WTC11 (cell line): ENCODE measurements at regions not wholly inside any gene's neighbourhood (a gene's known extent, or its start where the extent isn't known, plus 50 kb on each side); places are given as distances from the start of the nearest gene placed in this dataset.
A peak's percentile ranks its signal among the peaks of the same experiment; 100 is the strongest.

Experiments used
- ATAC-seq: fragments of 200-7000 bp; cut with Tn5 transposase; 2 replicates; pipeline ENCODE4 v1.10.0; 2021; ENCODE audit warnings: mild to moderate bottlenecking, moderate library complexity
- CTCF ChIA-PET: fragments of 300-600 bp; sonication (Branson Sonifier 250); formaldehyde crosslinking; loops from one replicate; lab custom pipeline; 2021; ENCODE audit warnings: antibody characterized with exemption; lab: Charles Lee
- POLR2A ChIA-PET: fragments of 350-600 bp; sonication (Branson Sonifier 250); formaldehyde crosslinking; loops from one replicate; lab custom pipeline; 2021; ENCODE audit warnings: antibody characterized with exemption; lab: Charles Lee
- DNase-seq: peaks from one replicate; pipeline ENCODE4 v3.0.0; 2021; ENCODE audit warnings: low spot score
- H3K27ac Mint-ChIP-seq: 2 replicates; pipeline ENCODE4 v1.8.0; 2021; ENCODE audit warnings: mixed read lengths
- H3K27me3 Mint-ChIP-seq: 2 replicates; pipeline ENCODE4 v1.8.0; 2021; ENCODE audit warnings: low read depth, mild to moderate bottlenecking, moderate library complexity, mixed read lengths
- H3K36me3 Mint-ChIP-seq: 2 replicates; pipeline ENCODE4 v1.8.0; 2021; ENCODE audit warnings: mixed read lengths
- H3K4me1 Mint-ChIP-seq: 2 replicates; pipeline ENCODE4 v1.8.0; 2022; ENCODE audit warnings: mixed read lengths
- H3K4me3 Mint-ChIP-seq: 2 replicates; pipeline ENCODE4 v1.8.0; 2021; ENCODE audit warnings: mild to moderate bottlenecking, moderate library complexity, mixed read lengths
- H3K9me3 Mint-ChIP-seq: 2 replicates; pipeline ENCODE4 v1.8.0; 2021; ENCODE audit warnings: mixed read lengths
- AR ChIP-seq: fragments of 250-450 bp; sonication (Bioruptor Pico); IDR thresholded peaks from 2 replicates; pipeline ENCODE4 v1.9.0; 2021; ENCODE audit warnings: mild to moderate bottlenecking
- ATF1 ChIP-seq: sonication (generic); formaldehyde crosslinking; IDR thresholded peaks from 2 replicates; pipeline ENCODE4 v1.8.1; 2023; ENCODE audit warnings: mild to moderate bottlenecking, moderate library complexity, missing genetic modification reagents
- EMX1 ChIP-seq: fragments of 250-450 bp; sonication (Bioruptor Pico); IDR thresholded peaks from 2 replicates; pipeline ENCODE4 v1.8.0; 2021; ENCODE audit warnings: mild to moderate bottlenecking
- ETV6 ChIP-seq: sonication (generic); formaldehyde crosslinking; IDR thresholded peaks from 2 replicates; pipeline ENCODE4 v1.8.1; 2022; ENCODE audit warnings: mild to moderate bottlenecking, missing genetic modification reagents
- GABPB1 ChIP-seq: sonication (generic); formaldehyde crosslinking; IDR thresholded peaks from 2 replicates; pipeline ENCODE4 v1.8.1; 2023; ENCODE audit warnings: mild to moderate bottlenecking, missing genetic modification reagents
- HMGA2 ChIP-seq: fragments of 250-450 bp; sonication (Bioruptor Pico); IDR thresholded peaks from 2 replicates; pipeline ENCODE4 v1.4.0; 2021; ENCODE audit warnings: mild to moderate bottlenecking, moderate library complexity
- IRF2 ChIP-seq: sonication (generic); formaldehyde crosslinking; IDR thresholded peaks from 2 replicates; pipeline ENCODE4 v1.8.0; 2022; ENCODE audit warnings: low read depth, missing genetic modification reagents, borderline replicate concordance
- JAZF1 ChIP-seq: fragments of 250-450 bp; sonication (Bioruptor Pico); IDR thresholded peaks from 2 replicates; pipeline ENCODE4 v1.9.0; 2021; ENCODE audit warnings: moderate library complexity, mild to moderate bottlenecking, inconsistent platforms
- NFATC4 ChIP-seq: fragments of 250-450 bp; sonication (Bioruptor Pico); IDR thresholded peaks from 2 replicates; pipeline ENCODE4 v1.9.0; 2021; ENCODE audit warnings: mild to moderate bottlenecking
- NFE2L1 ChIP-seq: sonication (generic); formaldehyde crosslinking; IDR thresholded peaks from 2 replicates; pipeline ENCODE4 v1.8.1; 2023; ENCODE audit warnings: missing genetic modification reagents
- RELA ChIP-seq: sonication (generic); formaldehyde crosslinking; IDR thresholded peaks from 2 replicates; pipeline ENCODE4 v1.8.1; 2022; ENCODE audit warnings: missing genetic modification reagents, mild to moderate bottlenecking, borderline replicate concordance
- RORB ChIP-seq: fragments of 250-450 bp; sonication (Bioruptor Pico); IDR thresholded peaks from 2 replicates; pipeline ENCODE4 v1.9.0; 2021; ENCODE audit warnings: mild to moderate bottlenecking
- SP1 ChIP-seq: sonication (generic); formaldehyde crosslinking; conservative IDR thresholded peaks from 2 replicates; pipeline ENCODE4 v1.8.1; 2022; ENCODE audit warnings: missing genetic modification reagents
- TCF7 ChIP-seq: sonication (generic); formaldehyde crosslinking; IDR thresholded peaks from 2 replicates; pipeline ENCODE4 v1.8.0; 2022; ENCODE audit warnings: mild to moderate bottlenecking, low read depth, missing genetic modification reagents, moderate library complexity
- TEAD4 ChIP-seq: sonication (generic); formaldehyde crosslinking; IDR thresholded peaks from 2 replicates; pipeline ENCODE4 v1.8.0; 2022; ENCODE audit warnings: mild to moderate bottlenecking, missing genetic modification reagents
- ZNF416 ChIP-seq: fragments of 250-450 bp; sonication (Bioruptor Pico); IDR thresholded peaks from 2 replicates; pipeline ENCODE4 v1.9.0; 2021; ENCODE audit warnings: mild to moderate bottlenecking, inconsistent platforms
- TF ChIP-seq, protein P1 (sequence below): sonication (generic); formaldehyde crosslinking; IDR thresholded peaks from 2 replicates; pipeline ENCODE4 v1.8.1; 2022; ENCODE audit warnings: low read depth, mild to moderate bottlenecking, moderate library complexity, missing genetic modification reagents, borderline replicate concordance
- TF ChIP-seq, protein P2 (sequence below): sonication (generic); formaldehyde crosslinking; IDR thresholded peaks from 2 replicates; pipeline ENCODE4 v1.8.0; 2022; ENCODE audit warnings: missing genetic modification reagents

GRCh38 chr3:72463083-72463482, 385.2 kb downstream of the SHQ1 start:
- no peak for ATAC-seq
- no peaks in the 10 kb centered on the region for H3K9me3 Mint-ChIP-seq
- CTCF ChIA-PET, result interaction anchor here (1.1 kb wide), 1 partner anchor 193 kb away, joined by 4 read pairs; no protein-coding TSS in a partner anchor
- no peak overlapping the region for H3K27ac Mint-ChIP-seq
- peaks cover 10% of the 10 kb centered on the region for H3K4me1 Mint-ChIP-seq
- TF ChIP-seq, protein P1, sequence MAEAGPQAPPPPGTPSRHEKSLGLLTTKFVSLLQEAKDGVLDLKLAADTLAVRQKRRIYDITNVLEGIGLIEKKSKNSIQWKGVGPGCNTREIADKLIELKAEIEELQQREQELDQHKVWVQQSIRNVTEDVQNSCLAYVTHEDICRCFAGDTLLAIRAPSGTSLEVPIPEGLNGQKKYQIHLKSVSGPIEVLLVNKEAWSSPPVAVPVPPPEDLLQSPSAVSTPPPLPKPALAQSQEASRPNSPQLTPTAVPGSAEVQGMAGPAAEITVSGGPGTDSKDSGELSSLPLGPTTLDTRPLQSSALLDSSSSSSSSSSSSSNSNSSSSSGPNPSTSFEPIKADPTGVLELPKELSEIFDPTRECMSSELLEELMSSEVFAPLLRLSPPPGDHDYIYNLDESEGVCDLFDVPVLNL (CRISPR knock-in tag), result no peak
- TF ChIP-seq, protein P2, sequence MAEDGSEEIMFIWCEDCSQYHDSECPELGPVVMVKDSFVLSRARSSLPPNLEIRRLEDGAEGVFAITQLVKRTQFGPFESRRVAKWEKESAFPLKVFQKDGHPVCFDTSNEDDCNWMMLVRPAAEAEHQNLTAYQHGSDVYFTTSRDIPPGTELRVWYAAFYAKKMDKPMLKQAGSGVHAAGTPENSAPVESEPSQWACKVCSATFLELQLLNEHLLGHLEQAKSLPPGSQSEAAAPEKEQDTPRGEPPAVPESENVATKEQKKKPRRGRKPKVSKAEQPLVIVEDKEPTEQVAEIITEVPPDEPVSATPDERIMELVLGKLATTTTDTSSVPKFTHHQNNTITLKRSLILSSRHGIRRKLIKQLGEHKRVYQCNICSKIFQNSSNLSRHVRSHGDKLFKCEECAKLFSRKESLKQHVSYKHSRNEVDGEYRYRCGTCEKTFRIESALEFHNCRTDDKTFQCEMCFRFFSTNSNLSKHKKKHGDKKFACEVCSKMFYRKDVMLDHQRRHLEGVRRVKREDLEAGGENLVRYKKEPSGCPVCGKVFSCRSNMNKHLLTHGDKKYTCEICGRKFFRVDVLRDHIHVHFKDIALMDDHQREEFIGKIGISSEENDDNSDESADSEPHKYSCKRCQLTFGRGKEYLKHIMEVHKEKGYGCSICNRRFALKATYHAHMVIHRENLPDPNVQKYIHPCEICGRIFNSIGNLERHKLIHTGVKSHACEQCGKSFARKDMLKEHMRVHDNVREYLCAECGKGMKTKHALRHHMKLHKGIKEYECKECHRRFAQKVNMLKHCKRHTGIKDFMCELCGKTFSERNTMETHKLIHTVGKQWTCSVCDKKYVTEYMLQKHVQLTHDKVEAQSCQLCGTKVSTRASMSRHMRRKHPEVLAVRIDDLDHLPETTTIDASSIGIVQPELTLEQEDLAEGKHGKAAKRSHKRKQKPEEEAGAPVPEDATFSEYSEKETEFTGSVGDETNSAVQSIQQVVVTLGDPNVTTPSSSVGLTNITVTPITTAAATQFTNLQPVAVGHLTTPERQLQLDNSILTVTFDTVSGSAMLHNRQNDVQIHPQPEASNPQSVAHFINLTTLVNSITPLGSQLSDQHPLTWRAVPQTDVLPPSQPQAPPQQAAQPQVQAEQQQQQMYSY (CRISPR knock-in tag), result no peak
- no peak for TF ChIP-seq RORB
- TF ChIP-seq RELA (CRISPR knock-in tag), result no peak
- no peak for TF ChIP-seq JAZF1 (CRISPR knock-in tag)
- no peak for TF ChIP-seq NFATC4 (CRISPR knock-in tag)
- TF ChIP-seq IRF2 (CRISPR knock-in tag), result no peak
- TF ChIP-seq ETV6 (CRISPR knock-in tag), result no peak
- TF ChIP-seq TEAD4, result no peak
- TF ChIP-seq AR (CRISPR knock-in tag), result no peak
- no peak for TF ChIP-seq SP1 (CRISPR knock-in tag)
- TF ChIP-seq TCF7, result no peak
- no peak for TF ChIP-seq HMGA2
- TF ChIP-seq ZNF416 (CRISPR knock-in tag), result no peak
- no peak for TF ChIP-seq ATF1 (CRISPR knock-in tag)
- no peaks in the 10 kb centered on the region; the same call in 1 of the 2 replicates for H3K27me3 Mint-ChIP-seq
- DNase-seq, result no peak
- no peak overlapping the region for H3K4me3 Mint-ChIP-seq
- POLR2A ChIA-PET, result no interaction called here
- H3K36me3 Mint-ChIP-seq, result no peaks in the 10 kb centered on the region

DNA sequence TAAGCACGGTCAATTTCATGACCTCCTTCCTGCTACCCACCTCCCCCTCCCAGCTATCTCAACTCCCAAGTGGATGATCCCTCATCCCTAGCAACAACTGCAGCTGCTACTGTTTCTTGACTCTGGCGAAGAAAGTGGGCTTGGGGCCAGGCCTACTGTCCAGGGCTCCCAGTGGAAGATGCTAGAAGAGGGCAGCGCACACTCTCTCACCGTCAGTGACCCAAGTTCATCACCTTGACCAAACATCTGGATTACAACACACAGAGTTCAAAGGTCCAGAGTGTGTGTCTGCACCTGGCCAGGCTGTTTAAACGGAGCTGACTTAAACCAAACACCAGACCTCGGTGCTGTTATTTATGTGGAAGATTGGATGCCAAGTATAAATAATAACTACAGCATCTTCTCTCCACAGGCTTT, 385.6 kb downstream of the SHQ1 start:
- no peak overlapping the region for H3K27ac Mint-ChIP-seq
- CTCF ChIA-PET, result interaction anchor here (1.1 kb wide), 1 partner anchor 193 kb away, joined by 4 read pairs; no protein-coding TSS in a partner anchor
- TF ChIP-seq NFE2L1, result no peak
- TF ChIP-seq EMX1 (CRISPR knock-in tag), result no peak
- peak; percentile 56; the same call in 1 of the 2 replicates for TF ChIP-seq GABPB1
- TF ChIP-seq, all 79 proteins: peak for 1
- POLR2A ChIA-PET, result interaction anchor here (0.5 kb wide), 1 partner anchor 31 kb away, joined by 4 read pairs; no protein-coding TSS in a partner anchor
- ATAC-seq (no peak), DNase-seq (no peak)
- no peaks in the 10 kb centered on the region for H3K36me3 Mint-ChIP-seq
- H3K9me3 Mint-ChIP-seq, result no peaks in the 10 kb centered on the region
- H3K4me3 Mint-ChIP-seq, result no peak overlapping the region
- peaks cover 10% of the 10 kb centered on the region for H3K4me1 Mint-ChIP-seq
- H3K27me3 Mint-ChIP-seq, result no peaks in the 10 kb centered on the region; the same call in 1 of the 2 replicates
